HEK293 (cell line): ENCODE measurements at regions not wholly inside any gene's neighbourhood (a gene's known extent, or its start where the extent isn't known, plus 50 kb on each side); places are given as distances from the start of the nearest gene placed in this dataset.

ENCODE experiments used
- GLIS1 ChIP-seq: fragments of 450-650 bp; formaldehyde crosslinking; IDR thresholded peaks from 2 replicates; pipeline ENCODE4 v1.5.1; 2016; ENCODE audit warnings: missing biosample characterization, missing genetic modification characterization
- KLF16 ChIP-seq: fragments of 450-650 bp; formaldehyde crosslinking; IDR thresholded peaks from 2 replicates; pipeline ENCODE4 v1.5.1; 2017; ENCODE audit warnings: missing biosample characterization, missing genetic modification characterization
- ZNF23 ChIP-seq: fragments of 450-650 bp; formaldehyde crosslinking; IDR thresholded peaks from 2 replicates; pipeline ENCODE4 v1.5.1; 2016; ENCODE audit warnings: missing biosample characterization, missing genetic modification characterization, borderline replicate concordance
- ZNF350 ChIP-seq: fragments of 450-650 bp; formaldehyde crosslinking; IDR thresholded peaks from 2 replicates; pipeline ENCODE4 v1.5.0; 2017; ENCODE audit warnings: missing biosample characterization, mild to moderate bottlenecking, missing genetic modification characterization
- TF ChIP-seq, protein P1 (sequence below): fragments of 450-650 bp; formaldehyde crosslinking; IDR thresholded peaks from 2 replicates; pipeline ENCODE4 v1.5.1; 2016; ENCODE audit warnings: missing biosample characterization, missing genetic modification characterization

DNA sequence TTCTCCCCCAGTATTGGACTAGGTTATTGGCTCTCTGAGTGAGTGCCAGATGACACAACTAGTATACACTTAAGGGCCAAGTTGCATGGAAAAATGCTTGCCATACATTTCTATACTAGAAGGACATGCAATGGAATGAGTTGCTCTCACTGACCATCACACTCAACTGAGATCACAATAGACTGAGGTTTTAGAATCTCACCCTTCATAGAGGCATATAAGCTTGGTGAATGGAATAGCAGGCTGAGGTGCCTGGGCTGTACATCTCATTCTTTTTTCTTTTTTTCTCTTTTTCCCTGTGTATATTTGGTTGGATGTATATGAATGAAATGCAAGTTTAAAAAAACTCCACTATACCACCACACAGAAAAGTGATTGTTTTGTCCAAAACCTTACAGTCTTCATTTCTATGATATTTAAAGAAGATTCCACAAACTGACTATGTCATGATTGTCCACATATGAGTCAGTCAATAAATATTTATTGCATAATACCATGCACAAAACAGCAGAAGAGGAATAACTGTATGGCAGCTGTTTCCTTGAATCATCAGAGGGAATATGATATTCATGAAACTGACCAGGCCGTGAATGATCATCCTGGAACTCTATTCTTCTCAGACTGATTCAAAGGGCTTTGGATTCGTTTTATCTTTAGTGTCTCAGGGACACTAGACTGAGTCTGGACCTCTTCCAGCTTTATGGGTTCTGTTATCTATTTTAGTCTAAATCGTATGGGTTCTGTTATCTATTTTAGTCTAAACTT, 122.6 kb upstream of the STK17B start:
- TF ChIP-seq ZNF350 (tag by site-specific recombination) (no peak), KLF16 (no peak), GLIS1 (no peak), ZNF23 (no peak)
- TF ChIP-seq, protein P1, sequence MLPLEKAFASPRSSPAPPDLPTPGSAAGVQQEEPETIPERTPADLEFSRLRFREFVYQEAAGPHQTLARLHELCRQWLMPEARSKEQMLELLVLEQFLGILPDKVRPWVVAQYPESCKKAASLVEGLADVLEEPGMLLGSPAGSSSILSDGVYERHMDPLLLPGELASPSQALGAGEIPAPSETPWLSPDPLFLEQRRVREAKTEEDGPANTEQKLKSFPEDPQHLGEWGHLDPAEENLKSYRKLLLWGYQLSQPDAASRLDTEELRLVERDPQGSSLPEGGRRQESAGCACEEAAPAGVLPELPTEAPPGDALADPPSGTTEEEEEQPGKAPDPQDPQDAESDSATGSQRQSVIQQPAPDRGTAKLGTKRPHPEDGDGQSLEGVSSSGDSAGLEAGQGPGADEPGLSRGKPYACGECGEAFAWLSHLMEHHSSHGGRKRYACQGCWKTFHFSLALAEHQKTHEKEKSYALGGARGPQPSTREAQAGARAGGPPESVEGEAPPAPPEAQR = no peak
